Fibroblast of mammary gland (primary cell): ENCODE measurements at regions not wholly inside any gene's neighbourhood (a gene's known extent, or its start where the extent isn't known, plus 50 kb on each side); places are given as distances from the start of the nearest gene placed in this dataset.
A peak's percentile ranks its signal among the peaks of the same experiment; 100 is the strongest.
"Not testable (repeated sequence)": the region's sequence is repeated elsewhere in the genome, so short reads cannot be mapped to it uniquely, and the experiment has no call there.

ENCODE experiments used
- DNase-seq: peaks from one replicate; pipeline ENCODE4 v3.0.0-alpha.2; 2010; ENCODE audit warnings: low read depth
- H3K4me3 ChIP-seq: 2 replicates; pipeline ENCODE4 v1.5.1; 2011; ENCODE audit warnings: low read depth, mild to moderate bottlenecking, low read length, moderate library complexity; ENCODE audit not compliant: control insufficient read depth
- TF ChIP-seq, protein P1 (sequence below): conservative IDR thresholded peaks from 2 replicates; pipeline ENCODE4 v1.5.1; 2011; ENCODE audit warnings: low read depth, low read length, inconsistent platforms; ENCODE audit not compliant: control insufficient read depth, insufficient read depth

- TF ChIP-seq, protein P1, sequence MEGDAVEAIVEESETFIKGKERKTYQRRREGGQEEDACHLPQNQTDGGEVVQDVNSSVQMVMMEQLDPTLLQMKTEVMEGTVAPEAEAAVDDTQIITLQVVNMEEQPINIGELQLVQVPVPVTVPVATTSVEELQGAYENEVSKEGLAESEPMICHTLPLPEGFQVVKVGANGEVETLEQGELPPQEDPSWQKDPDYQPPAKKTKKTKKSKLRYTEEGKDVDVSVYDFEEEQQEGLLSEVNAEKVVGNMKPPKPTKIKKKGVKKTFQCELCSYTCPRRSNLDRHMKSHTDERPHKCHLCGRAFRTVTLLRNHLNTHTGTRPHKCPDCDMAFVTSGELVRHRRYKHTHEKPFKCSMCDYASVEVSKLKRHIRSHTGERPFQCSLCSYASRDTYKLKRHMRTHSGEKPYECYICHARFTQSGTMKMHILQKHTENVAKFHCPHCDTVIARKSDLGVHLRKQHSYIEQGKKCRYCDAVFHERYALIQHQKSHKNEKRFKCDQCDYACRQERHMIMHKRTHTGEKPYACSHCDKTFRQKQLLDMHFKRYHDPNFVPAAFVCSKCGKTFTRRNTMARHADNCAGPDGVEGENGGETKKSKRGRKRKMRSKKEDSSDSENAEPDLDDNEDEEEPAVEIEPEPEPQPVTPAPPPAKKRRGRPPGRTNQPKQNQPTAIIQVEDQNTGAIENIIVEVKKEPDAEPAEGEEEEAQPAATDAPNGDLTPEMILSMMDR, result no peak
Measured at GRCh38 chr11:86172894-86173293, 71.7 kb upstream of the EED start.

GRCh38 chr11:86171627-86172026 is 72.9 kb upstream of the EED start:
- H3K4me3 ChIP-seq, result no peak overlapping the region
- TF ChIP-seq, protein P1, result no peak
- no peak for DNase-seq

More at GRCh38 chr11:86172894-86173293, 71.7 kb upstream of the EED start:
- H3K4me3 ChIP-seq, result no peak overlapping the region
- no peak for DNase-seq

GRCh38 chr11:86167499-86168164 is 76.9 kb upstream of the EED start:
- H3K4me3 ChIP-seq, result no peak overlapping the region
- TF ChIP-seq, protein P1, result no peak
- DNase-seq, result peak; percentile 45

DNA sequence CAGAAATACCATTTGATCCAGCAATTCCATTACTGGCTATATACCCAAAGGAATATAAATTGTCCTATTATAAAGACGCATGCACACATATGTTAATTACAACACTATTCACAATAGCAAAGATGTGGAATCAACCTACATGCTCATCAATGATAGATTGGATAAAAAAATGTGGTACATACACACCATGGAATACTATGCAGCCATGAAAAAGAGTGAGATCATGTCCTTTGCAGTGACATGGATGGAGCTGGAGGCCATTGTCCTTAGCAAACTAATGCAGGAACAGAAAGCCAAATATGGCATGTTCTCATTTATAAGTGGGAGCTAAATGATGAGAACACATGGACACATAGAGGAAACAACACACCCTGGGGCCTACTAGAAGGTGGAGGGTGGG is 78.3 kb upstream of the EED start:
- not testable (repeated sequence) for H3K4me3 ChIP-seq, DNase-seq

DNA sequence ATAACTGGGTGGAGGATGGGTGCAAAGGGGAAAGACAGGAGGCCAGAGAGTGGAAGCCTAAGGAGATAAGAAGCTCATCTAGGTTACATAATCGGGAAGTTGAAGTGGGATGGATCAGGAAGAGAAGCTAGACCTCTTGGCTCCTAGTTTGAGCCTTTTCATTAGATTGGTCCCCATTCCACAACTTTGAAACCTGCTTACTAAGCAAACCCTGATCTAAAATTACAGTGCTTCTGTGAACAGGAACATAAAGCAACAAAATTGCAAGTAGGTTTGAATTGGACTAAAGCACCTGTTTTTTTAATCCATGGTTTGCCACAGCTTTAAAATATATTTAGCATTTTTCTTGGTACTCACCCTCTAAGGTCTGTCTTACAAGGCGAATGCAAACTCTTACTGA is 80.4 kb upstream of the EED start:
- DNase-seq, result no peak
- TF ChIP-seq, protein P1, result no peak

GRCh38 chr11:86163221-86163876 is 81.2 kb upstream of the EED start:
- not testable (repeated sequence) for H3K4me3 ChIP-seq
- DNase-seq, result peak; percentile 90

More for the DNA sequence above, 80.4 kb upstream of the EED start:
- no peak overlapping the region for H3K4me3 ChIP-seq

DNA sequence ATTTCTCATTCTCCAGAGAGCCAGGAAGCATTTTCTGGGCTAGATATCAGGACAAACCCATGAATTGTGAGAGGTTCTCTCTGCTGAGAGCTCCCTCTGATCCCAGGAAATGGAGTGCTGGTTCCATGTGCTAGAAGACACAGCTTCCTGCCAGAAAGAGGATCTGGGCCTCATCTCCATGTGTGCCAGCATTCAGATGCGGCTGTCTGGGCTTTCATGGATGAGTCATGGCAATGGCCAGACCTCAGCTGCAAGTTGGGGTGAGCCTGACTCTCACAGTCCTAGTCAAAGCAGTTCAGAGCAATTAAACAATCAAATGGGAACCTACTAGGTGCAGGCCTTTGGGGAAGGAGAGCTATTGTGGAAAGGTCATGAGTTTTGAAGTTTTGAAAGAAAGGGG is 82.3 kb upstream of the EED start:
- peak; percentile 94 for DNase-seq
- no peak overlapping the region for H3K4me3 ChIP-seq
- TF ChIP-seq, protein P1, result no peak
